HepG2 (cell line): ENCODE measurements at regions not wholly inside any gene's neighbourhood (a gene's known extent, or its start where the extent isn't known, plus 50 kb on each side); places are given as distances from the start of the nearest gene placed in this dataset.

Experiments used
- ATAC-seq: fragments of 200-7000 bp; cut with Tn5 transposase; 3 replicates; pipeline ENCODE4 v1.9.1; 2020; ENCODE audit warnings: mild to moderate bottlenecking, moderate library complexity
- BruUV-seq: library from RNA; stranded (reverse); fragments of 400-500 nt; replicated peaks from 2 replicates; lab custom pipeline; 2021; lab: Mats Ljungman, UMichigan
- CTCF ChIA-PET: fragments of 300-600 bp; formaldehyde crosslinking; extraction: SDS; loops from one replicate; lab custom pipeline; 2021; ENCODE audit warnings: low total read pairs, inconsistent platforms, low intra/inter-chr PET ratio; lab: Yijun Ruan, JAX
- POLR2A ChIA-PET: fragments of 350-600 bp; sonication (Branson Sonifier 250); formaldehyde crosslinking; loops from one replicate; lab custom pipeline; 2020; ENCODE audit warnings: antibody characterized with exemption, inconsistent platforms; lab: Yijun Ruan, JAX
- DNase-seq: peaks from one replicate; pipeline ENCODE4 v3.0.0-alpha.2; 2015; ENCODE audit warnings: low spot score
- FAIRE-seq: peaks from 3 replicates; lab custom pipeline; 2011; peaks lifted over from hg19 to GRCh38; lab: Jason Lieb, UNC
- H2AFZ ChIP-seq: one replicate; pipeline ENCODE4 v1.6.1; 2011; ENCODE audit warnings: low read length, inconsistent platforms
- H3K27ac ChIP-seq: fragments of 300-600 bp; 3 replicates; pipeline ENCODE4 v1.8.0; 2011; ENCODE audit warnings: mixed run types, mild to moderate bottlenecking, mixed read lengths, low read length, inconsistent platforms; ENCODE audit not compliant: insufficient read depth; ENCODE audit errors: extremely low read length
- H3K27me3 ChIP-seq, 2 experiments: fragments of 200-600 bp in 1 of 2; 2 replicates in 1 of 2; 3 replicates in 1 of 2; pipeline versions ENCODE4 v1.6.0 to v1.8.0; 2011; ENCODE audit warnings: low read length in 2 of 2, mild to moderate bottlenecking in 2 of 2, moderate library complexity in 2 of 2, inconsistent platforms in 1 of 2; ENCODE audit not compliant: insufficient read depth in 2 of 2, control insufficient read depth in 1 of 2
- H3K36me3 ChIP-seq, 2 experiments: fragments of 200-600 bp in 1 of 2; replicated peaks in 1 of 2; 2 replicates in 1 of 2; 3 replicates in 1 of 2; pipeline versions ENCODE4 v1.5.1 to v1.8.0; 2011; ENCODE audit warnings: low read length in 2 of 2, inconsistent platforms in 1 of 2; ENCODE audit not compliant: insufficient read depth in 2 of 2, control insufficient read depth in 1 of 2
- H3K4me1 ChIP-seq: 2 replicates; pipeline ENCODE4 v1.5.1; 2012; ENCODE audit warnings: low read length, inconsistent platforms; ENCODE audit not compliant: insufficient read depth
- H3K4me2 ChIP-seq: 2 replicates; pipeline ENCODE4 v1.6.0; 2011; ENCODE audit warnings: low read depth, low read length, inconsistent platforms
- H3K4me3 ChIP-seq, 3 experiments: fragments of 200-600 bp in 1 of 3; sonication (generic), shearing (Covaris generic) in 1 of 3; replicated peaks in 1 of 3; 2 replicates each; pipeline ENCODE4 v1.5.1; 2011 to 2016; ENCODE audit warnings: low read length in 3 of 3, inconsistent platforms in 2 of 3, low read depth in 2 of 3, mild to moderate bottlenecking in 2 of 3, control low read depth in 1 of 3, mixed read lengths in 1 of 3; ENCODE audit not compliant: insufficient read depth in 1 of 3
- H3K79me2 ChIP-seq: one replicate; pipeline ENCODE4 v1.6.1; 2011; ENCODE audit warnings: low read length, inconsistent platforms; ENCODE audit not compliant: insufficient read depth
- H3K9ac ChIP-seq: 2 replicates; pipeline ENCODE4 v1.6.0; 2011; ENCODE audit warnings: mild to moderate bottlenecking, low read depth, low read length, inconsistent platforms; ENCODE audit not compliant: insufficient read depth
- H3K9me3 ChIP-seq: 2 replicates; pipeline ENCODE4 v1.5.1; 2012; ENCODE audit warnings: mild to moderate bottlenecking, low read length
- H4K20me1 ChIP-seq: 2 replicates; pipeline ENCODE4 v1.6.0; 2011; ENCODE audit warnings: inconsistent platforms, mild to moderate bottlenecking, low read length, moderate library complexity; ENCODE audit not compliant: insufficient read depth
- AHDC1 ChIP-seq: sonication (generic); formaldehyde crosslinking; IDR thresholded peaks from 2 replicates; pipeline ENCODE4 v1.5.1; 2020; ENCODE audit warnings: mild to moderate bottlenecking, missing genetic modification reagents, borderline replicate concordance
- CBX5 ChIP-seq: sonication (generic); formaldehyde crosslinking; IDR thresholded peaks from 2 replicates; pipeline ENCODE4 v1.4.0; 2020; ENCODE audit warnings: missing genetic modification reagents, borderline replicate concordance
- GRHL1 ChIP-seq: sonication (generic); formaldehyde crosslinking; conservative IDR thresholded peaks from 2 replicates; pipeline ENCODE4 v1.8.0; 2022; ENCODE audit warnings: missing genetic modification reagents
- RBFOX2 ChIP-seq: fragments of 200-400 bp; formaldehyde crosslinking; IDR thresholded peaks from 2 replicates; pipeline ENCODE4 v1.6.1; 2017; ENCODE audit warnings: low read depth, mild to moderate bottlenecking, low read length
- STAG1 ChIP-seq: sonication (generic); formaldehyde crosslinking; IDR thresholded peaks from 2 replicates; pipeline ENCODE4 v1.4.0; 2020; ENCODE audit warnings: missing genetic modification reagents
- WGBS: methylation state at CpG from one replicate; pipeline ENCODE4 v1.1.6; 2017; ENCODE audit warnings: low lambda C conversion rate; 5-methylcytosine and 5-hydroxymethylcytosine counted together
- in situ Hi-C: cut with HindIII; loops from 2 replicates; pipeline ENCODE4 v1.10.0; 2017; ENCODE audit warnings: low pct_unique_long_range_greater_than_20kb; ENCODE audit not compliant: extremely low pct_ligation_motif_present
- intact Hi-C: fragments of 100-400 bp; cut with micrococcal nuclease; formaldehyde crosslinking; loops from one replicate; pipeline ENCODE4 v1.10.0; 2022; ENCODE audit not compliant: unreplicated experiment
- TF ChIP-seq, protein P1 (sequence below): sonication (generic); formaldehyde crosslinking; IDR thresholded peaks from 2 replicates; pipeline ENCODE4 v1.4.0; 2020; ENCODE audit warnings: mild to moderate bottlenecking, missing genetic modification reagents

DNA sequence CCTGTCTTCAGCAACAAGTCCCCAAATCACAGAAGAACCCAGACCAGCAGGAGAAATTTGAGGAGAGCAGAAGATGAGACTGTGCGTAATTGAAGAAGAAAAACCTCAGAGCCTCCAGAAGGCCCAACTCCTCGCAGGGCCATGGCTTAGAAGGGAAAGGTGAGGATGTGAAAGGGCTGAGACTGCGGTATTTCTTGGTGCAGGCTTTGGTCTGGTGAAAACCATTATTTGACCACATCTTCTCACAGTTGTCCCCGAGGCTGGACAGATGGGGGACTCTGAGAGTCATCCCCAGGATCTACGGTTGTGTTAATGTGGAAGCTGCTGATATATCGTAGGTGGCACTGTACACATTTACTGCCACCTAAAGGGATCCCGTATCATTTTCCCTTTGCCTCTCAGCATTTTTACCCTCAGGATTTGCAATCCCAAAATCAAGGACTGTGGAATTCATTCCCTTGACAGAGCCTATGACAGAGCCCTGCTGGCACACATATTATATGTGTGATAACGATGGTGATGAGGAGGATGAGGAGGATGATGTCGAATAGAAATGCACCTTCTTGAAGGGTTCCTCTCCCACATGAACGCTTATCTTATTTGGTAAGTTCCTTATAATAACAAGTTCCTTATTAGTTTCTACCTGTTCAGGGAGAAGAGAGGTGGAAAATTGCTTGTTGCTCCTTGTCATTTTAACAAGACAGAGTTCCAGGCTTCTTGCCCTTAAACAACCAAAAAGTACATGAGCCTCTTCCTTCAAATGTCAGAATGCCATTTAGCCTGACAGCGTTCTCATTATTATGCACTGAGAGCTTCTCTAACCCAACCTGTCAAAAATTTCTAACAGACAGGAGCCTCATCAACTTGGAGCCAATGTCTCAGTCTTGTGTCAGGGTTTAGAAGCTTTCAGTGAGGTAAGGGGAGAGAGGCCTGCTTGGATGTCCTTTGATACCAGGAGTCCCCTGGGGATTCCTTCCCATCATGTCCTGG lies 135.8 kb downstream of the PXDC1 start:
- no peak for DNase-seq
- Histone ChIP-seq H3K27ac (no peak overlapping the region), H4K20me1 (no peaks in the 10 kb centered on the region; the same call in 1 of the 2 replicates), H3K4me1 (0 out of 2 replicates have a peak, but pooled peaks cover 4% of the 10 kb centered on the region), H3K36me3 (no peaks in the 10 kb centered on the region), H3K9ac (no peak overlapping the region), H3K27me3 (peaks cover 6 to 60% of the 10 kb centered on the region in 2 experiments; a peak in 4 of 5 replicates), H3K9me3 (no peaks in the 10 kb centered on the region), H2AFZ (no peak overlapping the region), H3K4me2 (no peak overlapping the region), H3K79me2 (no peaks in the 10 kb centered on the region), H3K4me3 (no peak overlapping the region)
- no peak for FAIRE-seq
- in situ Hi-C loops (no loop called here), intact Hi-C loops (no loop called here)
- 34% methylated on average over 11 of the region's 11 CpGs for WGBS
- no TSS peak for BruUV-seq
- CTCF ChIA-PET, result no interaction called here
- TF ChIP-seq STAG1 (CRISPR knock-in tag), result peak; percentile 47
- TF ChIP-seq GRHL1, result no peak
- TF ChIP-seq RBFOX2, result no peak
- ATAC-seq, result no peak
- POLR2A ChIA-PET, result no interaction called here

- CTCF ChIA-PET, result no interaction called here
- intact Hi-C loops (no loop called here), in situ Hi-C loops (no loop called here)
- Histone ChIP-seq H3K9ac (no peak overlapping the region), H3K4me1 (0 out of 2 replicates have a peak, but pooled peaks cover 4% of the 10 kb centered on the region), H3K27ac (no peak overlapping the region), H3K4me2 (no peak overlapping the region), H3K36me3 (no peaks in the 10 kb centered on the region), H3K9me3 (no peaks in the 10 kb centered on the region), H3K27me3 (peaks cover 5 to 63% of the 10 kb centered on the region in 2 experiments; a peak in 4 of 5 replicates), H2AFZ (no peak overlapping the region), H3K79me2 (no peaks in the 10 kb centered on the region), H3K4me3 (no peak overlapping the region), H4K20me1 (no peaks in the 10 kb centered on the region; the same call in 1 of the 2 replicates)
- WGBS, result 11% methylated on average over 2 of the region's 2 CpGs
- ATAC-seq (no peak), DNase-seq (no peak), FAIRE-seq (no peak)
- POLR2A ChIA-PET, result no interaction called here
- no TSS peak for BruUV-seq
- TF ChIP-seq CBX5 (CRISPR knock-in tag) (no peak), AHDC1 (CRISPR knock-in tag) (no peak)
- TF ChIP-seq, protein P1, sequence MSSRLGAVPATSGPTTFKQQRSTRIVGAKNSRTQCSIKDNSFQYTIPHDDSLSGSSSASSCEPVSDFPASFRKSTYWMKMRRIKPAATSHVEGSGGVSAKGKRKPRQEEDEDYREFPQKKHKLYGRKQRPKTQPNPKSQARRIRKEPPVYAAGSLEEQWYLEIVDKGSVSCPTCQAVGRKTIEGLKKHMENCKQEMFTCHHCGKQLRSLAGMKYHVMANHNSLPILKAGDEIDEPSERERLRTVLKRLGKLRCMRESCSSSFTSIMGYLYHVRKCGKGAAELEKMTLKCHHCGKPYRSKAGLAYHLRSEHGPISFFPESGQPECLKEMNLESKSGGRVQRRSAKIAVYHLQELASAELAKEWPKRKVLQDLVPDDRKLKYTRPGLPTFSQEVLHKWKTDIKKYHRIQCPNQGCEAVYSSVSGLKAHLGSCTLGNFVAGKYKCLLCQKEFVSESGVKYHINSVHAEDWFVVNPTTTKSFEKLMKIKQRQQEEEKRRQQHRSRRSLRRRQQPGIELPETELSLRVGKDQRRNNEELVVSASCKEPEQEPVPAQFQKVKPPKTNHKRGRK (CRISPR knock-in tag), result 0 out of 2 replicates have a peak, but pooled peaks have one; percentile 56
These were observed 136.6 kb downstream of the PXDC1 start for GRCh38 chr6:3614918-3615317.
